Breast epithelium (tissue), 3 donors: ENCODE measurements at regions not wholly inside any gene's neighbourhood (a gene's known extent, or its start where the extent isn't known, plus 50 kb on each side); places are given as distances from the start of the nearest gene placed in this dataset.
"Not testable (repeated sequence)": the region's sequence is repeated elsewhere in the genome, so short reads cannot be mapped to it uniquely, and the experiment has no call there.

Source experiments
- POLR2A ChIP-seq: fragments of 450-650 bp; IDR thresholded peaks from one replicate; pipeline ENCODE4 v1.6.1; 2016; ENCODE audit warnings: antibody characterized with exemption, mild to moderate bottlenecking, moderate library complexity
- TF ChIP-seq, protein P1 (sequence below), 3 donors: fragments of 450-650 bp; IDR thresholded peaks; one replicate each; pipeline ENCODE4 v1.5.1; 2016 to 2017; ENCODE audit warnings: antibody characterized with exemption in 3 of 3, mild to moderate bottlenecking in 3 of 3, moderate library complexity in 3 of 3

GRCh38 chr6:86489042-86489441, 448.3 kb upstream of the HTR1E start:
- TF ChIP-seq, protein P1, sequence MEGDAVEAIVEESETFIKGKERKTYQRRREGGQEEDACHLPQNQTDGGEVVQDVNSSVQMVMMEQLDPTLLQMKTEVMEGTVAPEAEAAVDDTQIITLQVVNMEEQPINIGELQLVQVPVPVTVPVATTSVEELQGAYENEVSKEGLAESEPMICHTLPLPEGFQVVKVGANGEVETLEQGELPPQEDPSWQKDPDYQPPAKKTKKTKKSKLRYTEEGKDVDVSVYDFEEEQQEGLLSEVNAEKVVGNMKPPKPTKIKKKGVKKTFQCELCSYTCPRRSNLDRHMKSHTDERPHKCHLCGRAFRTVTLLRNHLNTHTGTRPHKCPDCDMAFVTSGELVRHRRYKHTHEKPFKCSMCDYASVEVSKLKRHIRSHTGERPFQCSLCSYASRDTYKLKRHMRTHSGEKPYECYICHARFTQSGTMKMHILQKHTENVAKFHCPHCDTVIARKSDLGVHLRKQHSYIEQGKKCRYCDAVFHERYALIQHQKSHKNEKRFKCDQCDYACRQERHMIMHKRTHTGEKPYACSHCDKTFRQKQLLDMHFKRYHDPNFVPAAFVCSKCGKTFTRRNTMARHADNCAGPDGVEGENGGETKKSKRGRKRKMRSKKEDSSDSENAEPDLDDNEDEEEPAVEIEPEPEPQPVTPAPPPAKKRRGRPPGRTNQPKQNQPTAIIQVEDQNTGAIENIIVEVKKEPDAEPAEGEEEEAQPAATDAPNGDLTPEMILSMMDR (IDR thresholded peaks at IDR 0.05) = not testable (repeated sequence)
- TF ChIP-seq POLR2A = not testable (repeated sequence)
